GM23338 (cell line): ENCODE measurements at regions not wholly inside any gene's neighbourhood (a gene's known extent, or its start where the extent isn't known, plus 50 kb on each side); places are given as distances from the start of the nearest gene placed in this dataset.

ENCODE experiments used
- ATAC-seq: fragments of 200-7000 bp; cut with Tn5 transposase; 3 replicates; pipeline ENCODE4 v1.9.1; 2020
- DNase-seq: peaks from one replicate; pipeline ENCODE4 v3.0.0-alpha.2; 2015; ENCODE audit warnings: low spot score
- H2AFZ ChIP-seq: fragments of 200-600 bp; sonication (generic); 2 replicates; pipeline ENCODE4 v1.8.0; 2016; ENCODE audit warnings: antibody characterized with exemption, mild to moderate bottlenecking, moderate library complexity
- H3F3A ChIP-seq: fragments of 200-600 bp; sonication (generic); replicated peaks from 2 replicates; pipeline ENCODE4 v1.8.0; 2017; ENCODE audit warnings: antibody characterized with exemption, mixed run types, low read depth
- H3K27ac ChIP-seq: fragments of 200-600 bp; sonication (generic); 2 replicates; pipeline ENCODE4 v1.6.1; 2016; ENCODE audit warnings: low read depth
- H3K27me3 ChIP-seq: fragments of 200-600 bp; sonication (generic); 2 replicates; pipeline ENCODE4 v1.8.0; 2016; ENCODE audit warnings: mild to moderate bottlenecking, mixed run types, moderate library complexity; ENCODE audit not compliant: insufficient read depth
- H3K36me3 ChIP-seq: fragments of 200-600 bp; sonication (generic); 2 replicates; pipeline ENCODE4 v1.8.0; 2016; ENCODE audit warnings: mild to moderate bottlenecking; ENCODE audit not compliant: insufficient read depth
- H3K4me1 ChIP-seq: fragments of 200-600 bp; sonication (generic); 2 replicates; pipeline ENCODE4 v1.8.0; 2016; ENCODE audit warnings: mild to moderate bottlenecking, moderate library complexity; ENCODE audit not compliant: insufficient read depth
- H3K4me2 ChIP-seq: fragments of 200-600 bp; sonication (generic); 2 replicates; pipeline ENCODE4 v1.7.1; 2017; ENCODE audit warnings: mixed run types
- H3K4me3 ChIP-seq: fragments of 200-600 bp; sonication (generic); 2 replicates; pipeline ENCODE4 v1.6.1; 2016; ENCODE audit warnings: mixed run types
- H3K79me2 ChIP-seq: fragments of 200-600 bp; sonication (generic); replicated peaks from 2 replicates; pipeline ENCODE4 v1.8.0; 2017; ENCODE audit warnings: mild to moderate bottlenecking; ENCODE audit not compliant: insufficient read depth
- H3K9me2 ChIP-seq: fragments of 200-600 bp; sonication (generic); 2 replicates; pipeline ENCODE4 v1.8.0; 2017; ENCODE audit not compliant: insufficient read depth
- H4K20me1 ChIP-seq: fragments of 200-600 bp; sonication (generic); replicated peaks from 2 replicates; pipeline ENCODE4 v1.8.0; 2017; ENCODE audit warnings: mild to moderate bottlenecking; ENCODE audit not compliant: insufficient read depth
- H3K27ac Mint-ChIP-seq: 2 replicates; pipeline ENCODE4 v1.8.0; 2020; ENCODE audit warnings: inconsistent platforms, mild to moderate bottlenecking, moderate library complexity, mixed read lengths
- H3K27me3 Mint-ChIP-seq: 3 replicates; pipeline ENCODE4 v1.8.0; 2022; ENCODE audit warnings: low read depth, mild to moderate bottlenecking, moderate library complexity, mixed read lengths, inconsistent platforms; ENCODE audit not compliant: insufficient read depth, poor library complexity
- H3K36me3 Mint-ChIP-seq: 3 replicates; pipeline ENCODE4 v1.8.0; 2021; ENCODE audit warnings: low read depth, mild to moderate bottlenecking, inconsistent platforms, moderate library complexity, mixed read lengths
- H3K4me1 Mint-ChIP-seq: 3 replicates; pipeline ENCODE4 v1.8.0; 2020; ENCODE audit warnings: mild to moderate bottlenecking, inconsistent platforms, mixed read lengths
- H3K4me3 Mint-ChIP-seq: 3 replicates; pipeline ENCODE4 v1.8.0; 2021; ENCODE audit warnings: moderate library complexity, mild to moderate bottlenecking, inconsistent platforms, mixed read lengths
- H3K9me3 Mint-ChIP-seq: 3 replicates; pipeline ENCODE4 v1.8.0; 2020; ENCODE audit warnings: moderate library complexity, mild to moderate bottlenecking, inconsistent platforms, mixed read lengths
- CREB1 ChIP-seq: fragments of 250-450 bp; sonication (Bioruptor Pico); IDR thresholded peaks from 2 replicates; pipeline ENCODE4 v1.5.0; 2020; ENCODE audit warnings: low read depth, mild to moderate bottlenecking, moderate library complexity
- ETS1 ChIP-seq: IDR thresholded peaks from 2 replicates; pipeline ENCODE4 v1.6.1; 2016; ENCODE audit warnings: antibody characterized with exemption
- JUNB ChIP-seq: IDR thresholded peaks from one replicate; pipeline ENCODE4 v1.6.1; 2016; ENCODE audit warnings: antibody characterized with exemption; ENCODE audit not compliant: unreplicated experiment
- NANOG ChIP-seq: IDR thresholded peaks from 2 replicates; pipeline ENCODE4 v1.6.1; 2016; ENCODE audit warnings: antibody characterized with exemption, borderline replicate concordance
- POLR2AphosphoS5 ChIP-seq: IDR thresholded peaks from 2 replicates; pipeline ENCODE4 v1.6.1; 2016; ENCODE audit warnings: antibody characterized with exemption, low read depth
- STAT1 ChIP-seq: IDR thresholded peaks from one replicate; pipeline ENCODE4 v1.6.1; 2016; ENCODE audit warnings: antibody characterized with exemption; ENCODE audit not compliant: unreplicated experiment
- ZNF114 ChIP-seq: fragments of 250-450 bp; sonication (Bioruptor Pico); IDR thresholded peaks from 2 replicates; pipeline ENCODE4 v1.5.0; 2020; ENCODE audit warnings: mild to moderate bottlenecking, moderate library complexity
- ZNF462 ChIP-seq: fragments of 250-450 bp; sonication (Bioruptor Pico); IDR thresholded peaks from 2 replicates; pipeline ENCODE4 v1.5.0; 2020; ENCODE audit warnings: mild to moderate bottlenecking, moderate library complexity
- TF ChIP-seq, protein P1 (sequence below), 2 experiments: fragments of 200-600 bp in 1 of 2; sonication (generic) in 1 of 2; conservative IDR thresholded peaks; 2 replicates each; pipeline versions ENCODE4 v1.5.1 to v1.6.1; 2016 to 2017; ENCODE audit warnings: antibody characterized with exemption in 2 of 2, low read depth in 2 of 2, mild to moderate bottlenecking in 2 of 2, moderate library complexity in 1 of 2
- TF ChIP-seq, protein P2 (sequence below): IDR thresholded peaks from one replicate; pipeline ENCODE4 v1.6.1; 2018; ENCODE audit warnings: antibody characterized with exemption; ENCODE audit not compliant: unreplicated experiment

DNA sequence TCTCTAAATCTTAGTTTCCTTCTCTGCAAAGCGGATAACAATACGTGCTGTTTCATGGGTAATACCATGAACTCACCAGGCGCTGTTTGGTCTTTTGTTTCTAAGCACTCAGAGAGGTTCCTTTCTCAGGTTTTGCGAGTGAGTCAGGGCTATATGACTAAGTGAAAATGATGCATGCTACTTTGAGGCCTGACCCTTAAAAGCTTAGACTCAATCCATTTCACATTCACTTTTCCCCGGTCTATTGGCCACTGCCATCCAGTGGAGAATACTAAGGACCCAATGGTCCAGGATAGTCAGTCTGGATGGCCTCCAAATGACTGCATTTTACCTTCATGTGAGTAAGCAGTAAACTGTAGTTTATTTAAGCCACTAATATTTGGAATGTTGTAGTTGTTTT, 400.8 kb upstream of the SLIT2 start:
- Mint-ChIP-seq H3K9me3 (peaks cover 6% of the 10 kb centered on the region; the same call in 1 of the 3 replicates), H3K4me1 (no peaks in the 10 kb centered on the region), H3K36me3 (no peaks in the 10 kb centered on the region), H3K27ac (no peak overlapping the region), H3K27me3 (peaks cover 1% of the 10 kb centered on the region), H3K4me3 (no peak overlapping the region)
- ATAC-seq, result no peak
- Histone ChIP-seq H3K36me3 (no peaks in the 10 kb centered on the region), H3K27me3 (no peaks in the 10 kb centered on the region), H3K4me2 (no peak overlapping the region), H3K9me2 (no peaks in the 10 kb centered on the region; the same call in 1 of the 2 replicates), H3K4me3 (no peak overlapping the region), H3K79me2 (no peaks in the 10 kb centered on the region), H3K27ac (no peak overlapping the region), H3K4me1 (no peaks in the 10 kb centered on the region), H3F3A (no peaks in the 10 kb centered on the region), H2AFZ (no peak overlapping the region), H4K20me1 (no peaks in the 10 kb centered on the region)
- no peak for DNase-seq
- no peak for TF ChIP-seq CREB1
- no peak for TF ChIP-seq NANOG
- TF ChIP-seq JUNB, result no peak

DNA sequence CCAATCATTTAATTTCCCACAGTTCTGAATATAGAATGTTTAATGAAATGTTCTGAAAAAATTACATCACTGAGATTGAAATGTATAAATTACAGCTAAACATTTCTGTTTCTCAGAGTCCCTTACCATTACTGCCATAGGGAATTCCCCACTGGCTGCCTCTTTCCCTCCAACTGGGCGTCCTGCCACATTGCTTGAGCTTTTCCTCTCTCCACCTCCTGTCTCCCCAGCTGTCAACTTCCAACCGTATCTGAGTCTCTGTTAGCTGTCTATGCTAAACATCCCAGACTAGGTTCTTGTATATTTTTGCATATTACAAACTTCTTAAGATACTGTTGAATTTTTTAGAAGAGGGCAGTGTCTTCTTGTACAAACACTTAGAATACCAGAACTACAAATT, 407.3 kb upstream of the SLIT2 start:
- no peaks in the 10 kb centered on the region for H3K9me3 Mint-ChIP-seq
- TF ChIP-seq NANOG (no peak), ETS1 (no peak), STAT1 (no peak), JUNB (no peak), POLR2AphosphoS5 (no peak), ZNF462 (CRISPR knock-in tag) (no peak), CREB1 (no peak), ZNF114 (no peak)
- TF ChIP-seq, protein P1, sequence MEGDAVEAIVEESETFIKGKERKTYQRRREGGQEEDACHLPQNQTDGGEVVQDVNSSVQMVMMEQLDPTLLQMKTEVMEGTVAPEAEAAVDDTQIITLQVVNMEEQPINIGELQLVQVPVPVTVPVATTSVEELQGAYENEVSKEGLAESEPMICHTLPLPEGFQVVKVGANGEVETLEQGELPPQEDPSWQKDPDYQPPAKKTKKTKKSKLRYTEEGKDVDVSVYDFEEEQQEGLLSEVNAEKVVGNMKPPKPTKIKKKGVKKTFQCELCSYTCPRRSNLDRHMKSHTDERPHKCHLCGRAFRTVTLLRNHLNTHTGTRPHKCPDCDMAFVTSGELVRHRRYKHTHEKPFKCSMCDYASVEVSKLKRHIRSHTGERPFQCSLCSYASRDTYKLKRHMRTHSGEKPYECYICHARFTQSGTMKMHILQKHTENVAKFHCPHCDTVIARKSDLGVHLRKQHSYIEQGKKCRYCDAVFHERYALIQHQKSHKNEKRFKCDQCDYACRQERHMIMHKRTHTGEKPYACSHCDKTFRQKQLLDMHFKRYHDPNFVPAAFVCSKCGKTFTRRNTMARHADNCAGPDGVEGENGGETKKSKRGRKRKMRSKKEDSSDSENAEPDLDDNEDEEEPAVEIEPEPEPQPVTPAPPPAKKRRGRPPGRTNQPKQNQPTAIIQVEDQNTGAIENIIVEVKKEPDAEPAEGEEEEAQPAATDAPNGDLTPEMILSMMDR (conservative IDR thresholded peaks at IDR 0.05; ENCODE audit: low read depth in 2 of 2), result no peak
- TF ChIP-seq, protein P2, sequence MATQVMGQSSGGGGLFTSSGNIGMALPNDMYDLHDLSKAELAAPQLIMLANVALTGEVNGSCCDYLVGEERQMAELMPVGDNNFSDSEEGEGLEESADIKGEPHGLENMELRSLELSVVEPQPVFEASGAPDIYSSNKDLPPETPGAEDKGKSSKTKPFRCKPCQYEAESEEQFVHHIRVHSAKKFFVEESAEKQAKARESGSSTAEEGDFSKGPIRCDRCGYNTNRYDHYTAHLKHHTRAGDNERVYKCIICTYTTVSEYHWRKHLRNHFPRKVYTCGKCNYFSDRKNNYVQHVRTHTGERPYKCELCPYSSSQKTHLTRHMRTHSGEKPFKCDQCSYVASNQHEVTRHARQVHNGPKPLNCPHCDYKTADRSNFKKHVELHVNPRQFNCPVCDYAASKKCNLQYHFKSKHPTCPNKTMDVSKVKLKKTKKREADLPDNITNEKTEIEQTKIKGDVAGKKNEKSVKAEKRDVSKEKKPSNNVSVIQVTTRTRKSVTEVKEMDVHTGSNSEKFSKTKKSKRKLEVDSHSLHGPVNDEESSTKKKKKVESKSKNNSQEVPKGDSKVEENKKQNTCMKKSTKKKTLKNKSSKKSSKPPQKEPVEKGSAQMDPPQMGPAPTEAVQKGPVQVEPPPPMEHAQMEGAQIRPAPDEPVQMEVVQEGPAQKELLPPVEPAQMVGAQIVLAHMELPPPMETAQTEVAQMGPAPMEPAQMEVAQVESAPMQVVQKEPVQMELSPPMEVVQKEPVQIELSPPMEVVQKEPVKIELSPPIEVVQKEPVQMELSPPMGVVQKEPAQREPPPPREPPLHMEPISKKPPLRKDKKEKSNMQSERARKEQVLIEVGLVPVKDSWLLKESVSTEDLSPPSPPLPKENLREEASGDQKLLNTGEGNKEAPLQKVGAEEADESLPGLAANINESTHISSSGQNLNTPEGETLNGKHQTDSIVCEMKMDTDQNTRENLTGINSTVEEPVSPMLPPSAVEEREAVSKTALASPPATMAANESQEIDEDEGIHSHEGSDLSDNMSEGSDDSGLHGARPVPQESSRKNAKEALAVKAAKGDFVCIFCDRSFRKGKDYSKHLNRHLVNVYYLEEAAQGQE, result no peak

More for the DNA sequence above, 407.3 kb upstream of the SLIT2 start:
- H3K36me3 ChIP-seq, result no peaks in the 10 kb centered on the region
- no peak overlapping the region for H2AFZ ChIP-seq
- no peaks in the 10 kb centered on the region for H3K9me2 ChIP-seq
- H3K4me3 Mint-ChIP-seq, result no peak overlapping the region
- no peaks in the 10 kb centered on the region for H3K4me1 Mint-ChIP-seq
- peaks cover 1% of the 10 kb centered on the region for H3K27me3 Mint-ChIP-seq
- ATAC-seq (no peak), DNase-seq (no peak)
- H3K27me3 ChIP-seq, result no peaks in the 10 kb centered on the region
- no peaks in the 10 kb centered on the region for H3F3A ChIP-seq
- no peak overlapping the region for H3K4me2 ChIP-seq
- no peaks in the 10 kb centered on the region for H3K4me1 ChIP-seq
- H3K4me3 ChIP-seq, result no peak overlapping the region
- no peak overlapping the region for H3K27ac ChIP-seq
- H3K36me3 Mint-ChIP-seq, result no peaks in the 10 kb centered on the region
- no peak overlapping the region for H3K27ac Mint-ChIP-seq
- H4K20me1 ChIP-seq, result no peaks in the 10 kb centered on the region
- no peaks in the 10 kb centered on the region for H3K79me2 ChIP-seq
